ENCODE measurements at regions not wholly inside any gene's neighbourhood (a gene's known extent, or its start where the extent isn't known, plus 50 kb on each side); places are given as distances from the start of the nearest gene placed in this dataset.

- no peak for TF ChIP-seq EP300 (IDR thresholded peaks at IDR 0.05; ENCODE audit: borderline replicate concordance in 1 of 2, low read depth in 2 of 2, low read length in 2 of 2)
- no peak for TF ChIP-seq RBBP5 (IDR thresholded peaks at IDR 0.05; ENCODE audit: borderline replicate concordance, low read depth, low read length)
- TF ChIP-seq EZH2 (IDR thresholded peaks at IDR 0.05; ENCODE audit: low read depth, low read length, severe bottlenecking) = no peak
- TF ChIP-seq BCL11A (IDR thresholded peaks at IDR 0.05; ENCODE audit: low read depth in 2 of 2, low read length in 2 of 2) = no peak
These were observed 73.6 kb downstream of the TEX51 start (continued) for GRCh38 chr2:126972279-126972626.

All from H1 (cell line).